HCT116 (cell line): ENCODE measurements at regions not wholly inside any gene's neighbourhood (a gene's known extent, or its start where the extent isn't known, plus 50 kb on each side); places are given as distances from the start of the nearest gene placed in this dataset.

Experiments
- ATAC-seq: fragments of 200-7000 bp; cut with Tn5 transposase; 2 replicates; pipeline ENCODE4 v1.9.1; 2020; ENCODE audit warnings: mild to moderate bottlenecking, moderate library complexity
- BruUV-seq: library from RNA; stranded (reverse); fragments of 400-500 nt; replicated peaks from 2 replicates; lab custom pipeline; 2021; lab: Mats Ljungman, UMichigan
- CTCF ChIA-PET: fragments of 300-600 bp; sonication (Branson Sonifier 250); formaldehyde crosslinking; loops from one replicate; lab custom pipeline; 2021; ENCODE audit warnings: antibody characterized with exemption; lab: Charles Lee
- POLR2A ChIA-PET: fragments of 300-600, 350-600 bp; sonication (Branson Sonifier 250); formaldehyde crosslinking; loops from one replicate; lab custom pipeline; 2021; ENCODE audit warnings: antibody characterized with exemption; lab: Charles Lee
- RAD21 ChIA-PET, 2 experiments: fragments of 300-600 bp; sonication (Branson Sonifier 250); formaldehyde crosslinking; loops; one replicate each; lab custom pipeline; 2023; ENCODE audit warnings: low total read pairs in 2 of 2; ENCODE audit not compliant: uncharacterized antibody in 2 of 2, unreplicated experiment in 2 of 2, low non-redundant PET in 1 of 2; lab: Charles Lee
- DNase-seq: peaks from one replicate; pipeline ENCODE4 v3.0.0-alpha.2; 2010; ENCODE audit warnings: low read depth, low spot score
- H2AFZ ChIP-seq: fragments of 200-600 bp; shearing (Covaris generic), sonication (generic); 2 replicates; pipeline ENCODE4 v1.6.1; 2017; ENCODE audit warnings: low read depth, mixed run types, mixed read lengths, antibody characterized with exemption, low read length; ENCODE audit not compliant: poor library complexity, severe bottlenecking
- H3K27ac ChIP-seq: 2 replicates; pipeline ENCODE4 v1.5.1; 2012; ENCODE audit warnings: low read depth, low read length
- H3K27me3 ChIP-seq: fragments of 200-600 bp; sonication (generic); 2 replicates; pipeline ENCODE4 v1.6.1; 2016; ENCODE audit warnings: mixed run types, low read length, mixed read lengths; ENCODE audit not compliant: insufficient read depth
- H3K36me3 ChIP-seq, 2 experiments: fragments of 200-500 bp in 1 of 2; fragments of 200-600 bp in 1 of 2; sonication (Bioruptor generic) in 1 of 2; sonication (generic) in 1 of 2; 2 replicates each; pipeline versions ENCODE4 v1.5.1 to v1.6.1; 2014 to 2016; ENCODE audit warnings: low read length in 2 of 2, inconsistent platforms in 1 of 2, mixed read lengths in 1 of 2, mixed run types in 1 of 2; ENCODE audit not compliant: insufficient read depth in 2 of 2, control insufficient read depth in 1 of 2
- H3K4me1 ChIP-seq, 2 experiments: fragments of 200-600 bp in 1 of 2; sonication (generic) in 1 of 2; 2 replicates each; pipeline versions ENCODE4 v1.5.1 to v1.6.1; 2012 to 2017; ENCODE audit warnings: low read length in 2 of 2, inconsistent platforms in 1 of 2, mild to moderate bottlenecking in 1 of 2, mixed read lengths in 1 of 2, mixed run types in 1 of 2, moderate library complexity in 1 of 2; ENCODE audit not compliant: insufficient read depth in 2 of 2, control insufficient read depth in 1 of 2
- H3K4me2 ChIP-seq: fragments of 200-600 bp; sonication (generic); 2 replicates; pipeline ENCODE4 v1.6.1; 2017; ENCODE audit warnings: mixed run types, low read length, mixed read lengths
- H3K4me3 ChIP-seq, 2 experiments: fragments of 200-600 bp in 1 of 2; sonication (generic) in 1 of 2; replicated peaks in 1 of 2; 2 replicates each; pipeline ENCODE4 v1.5.1; 2011 to 2016; ENCODE audit warnings: low read length in 2 of 2, control low read depth in 1 of 2, low read depth in 1 of 2, mild to moderate bottlenecking in 1 of 2, mixed read lengths in 1 of 2, mixed run types in 1 of 2
- H3K79me2 ChIP-seq: fragments of 200-600 bp; sonication (generic); 2 replicates; pipeline ENCODE4 v1.6.1; 2017; ENCODE audit warnings: mild to moderate bottlenecking, mixed run types, low read length, moderate library complexity, mixed read lengths; ENCODE audit not compliant: insufficient read depth
- H3K9ac ChIP-seq: fragments of 200-600 bp; sonication (generic); 2 replicates; pipeline ENCODE4 v1.6.1; 2016; ENCODE audit warnings: low read length, mixed read lengths
- H3K9me2 ChIP-seq: fragments of 200-600 bp; sonication (generic), shearing (Covaris generic); 2 replicates; pipeline ENCODE4 v1.6.1; 2017; ENCODE audit warnings: mixed run types, mild to moderate bottlenecking, moderate library complexity; ENCODE audit not compliant: insufficient read depth
- H3K9me3 ChIP-seq, 2 experiments: fragments of 200-500 bp in 1 of 2; fragments of 200-600 bp in 1 of 2; sonication (Bioruptor generic) in 1 of 2; sonication (generic) in 1 of 2; 2 replicates each; pipeline ENCODE4 v1.6.1; 2014 to 2017; ENCODE audit warnings: low read length in 2 of 2, mixed read lengths in 2 of 2, inconsistent platforms in 1 of 2, low read depth in 1 of 2, mild to moderate bottlenecking in 1 of 2, mixed run types in 1 of 2, moderate library complexity in 1 of 2; ENCODE audit not compliant: control insufficient read depth in 1 of 2, insufficient read depth in 1 of 2
- H4K20me1 ChIP-seq: fragments of 200-600 bp; sonication (generic), shearing (Covaris generic); 2 replicates; pipeline ENCODE4 v1.6.1; 2017; ENCODE audit warnings: mixed run types, mild to moderate bottlenecking, moderate library complexity; ENCODE audit not compliant: insufficient read depth
- ATF3 ChIP-seq: IDR thresholded peaks from 2 replicates; pipeline ENCODE4 v1.6.1; 2012
- CEBPB ChIP-seq: IDR thresholded peaks from 2 replicates; pipeline ENCODE4 v1.6.1; 2012; ENCODE audit warnings: low read depth
- CTCF ChIP-seq, 3 experiments: fragments of 200-600 bp in 1 of 3; sonication (generic) in 1 of 3; IDR thresholded peaks in 2 of 3; conservative IDR thresholded peaks in 1 of 3; 2 replicates each; pipeline ENCODE4 v1.5.1; 2012 to 2017; ENCODE audit warnings: low read depth in 2 of 3, low read length in 2 of 3, antibody characterized with exemption in 1 of 3, borderline replicate concordance in 1 of 3, control low read depth in 1 of 3, mild to moderate bottlenecking in 1 of 3, mixed read lengths in 1 of 3, mixed run types in 1 of 3, moderate library complexity in 1 of 3; ENCODE audit not compliant: insufficient read depth in 1 of 3
- EGR1 ChIP-seq: IDR thresholded peaks from 2 replicates; pipeline ENCODE4 v1.6.1; 2012; ENCODE audit warnings: low read depth
- ELF1 ChIP-seq: IDR thresholded peaks from 2 replicates; pipeline ENCODE4 v1.6.1; 2012; ENCODE audit warnings: low read depth, borderline replicate concordance
- EZH2 ChIP-seq: fragments of 200-600 bp; sonication (generic); IDR thresholded peaks from 2 replicates; pipeline ENCODE4 v1.6.1; 2017; ENCODE audit warnings: antibody characterized with exemption, mixed run types
- EZH2phosphoT487 ChIP-seq: fragments of 200-600 bp; IDR thresholded peaks from 2 replicates; pipeline ENCODE4 v1.6.1; 2018; ENCODE audit warnings: antibody characterized with exemption, borderline replicate concordance
- FOSL1 ChIP-seq: IDR thresholded peaks from 2 replicates; pipeline ENCODE4 v1.6.1; 2012; ENCODE audit warnings: low read depth
- JUND ChIP-seq: IDR thresholded peaks from 2 replicates; pipeline ENCODE4 v1.6.1; 2012
- RAD21 ChIP-seq: IDR thresholded peaks from 2 replicates; pipeline ENCODE4 v1.6.1; 2012; ENCODE audit warnings: low read depth, mild to moderate bottlenecking
- REST ChIP-seq: IDR thresholded peaks from 2 replicates; pipeline ENCODE4 v1.6.1; 2012; ENCODE audit warnings: low read depth
- YY1 ChIP-seq: IDR thresholded peaks from 2 replicates; pipeline ENCODE4 v1.6.1; 2011; ENCODE audit warnings: low read length, low read depth, moderate library complexity, mild to moderate bottlenecking; ENCODE audit not compliant: insufficient replicate concordance; ENCODE audit errors: extremely low read depth
- ZBTB33 ChIP-seq: IDR thresholded peaks from 2 replicates; pipeline ENCODE4 v1.6.1; 2011; ENCODE audit warnings: mild to moderate bottlenecking, low read length, moderate library complexity; ENCODE audit not compliant: insufficient replicate concordance; ENCODE audit errors: extremely low read depth
- intact Hi-C: fragments of 100-400 bp; cut with micrococcal nuclease; formaldehyde crosslinking; loops from 2 replicates; pipeline ENCODE4 v1.10.0; 2022

- Histone ChIP-seq H3K9ac (no peak overlapping the region), H3K9me2 (no peaks in the 10 kb centered on the region), H3K27me3 (no peaks in the 10 kb centered on the region), H3K9me3 (0 out of 4 replicates have a peak, but pooled peaks cover 0 to 6% of the 10 kb centered on the region in 2 experiments), H3K36me3 (no peaks in the 10 kb centered on the region), H3K27ac (no peak overlapping the region), H3K4me1 (no peaks in the 10 kb centered on the region), H3K4me2 (no peak overlapping the region), H2AFZ (no peak overlapping the region), H3K4me3 (no peak overlapping the region), H4K20me1 (no peaks in the 10 kb centered on the region), H3K79me2 (no peaks in the 10 kb centered on the region)
- ChIA-PET CTCF (interaction anchor here (3.1 kb wide), 1 partner anchor 24 kb away, joined by 8 read pairs; no protein-coding TSS in a partner anchor), POLR2A (no interaction called here), RAD21 (no interaction called here)
- no peak for ATAC-seq
- TF ChIP-seq ATF3 (no peak), YY1 (no peak), ZBTB33 (no peak), REST (no peak), EZH2phosphoT487 (no peak), ELF1 (no peak), CEBPB (no peak), EZH2 (no peak), JUND (no peak), RAD21 (no peak), FOSL1 (no peak), CTCF (IDR thresholded peaks at IDR 0.05 in 2 of 3, conservative IDR thresholded peaks at IDR 0.05 in 1 of 3; ENCODE audit: borderline replicate concordance in 1 of 3, insufficient read depth in 1 of 3, low read depth in 2 of 3, low read length in 2 of 3) (no peak), EGR1 (no peak)
- intact Hi-C loops = no loop called here
- BruUV-seq = no TSS peak
- no peak for DNase-seq
These were observed 115.9 kb upstream of the CIBAR2 start for GRCh38 chr16:85227946-85228862.
